ENCODE measurements at regions not wholly inside any gene's neighbourhood (a gene's known extent, or its start where the extent isn't known, plus 50 kb on each side); places are given as distances from the start of the nearest gene placed in this dataset.
"Not testable (repeated sequence)": the region's sequence is repeated elsewhere in the genome, so short reads cannot be mapped to it uniquely, and the experiment has no call there.

DNA sequence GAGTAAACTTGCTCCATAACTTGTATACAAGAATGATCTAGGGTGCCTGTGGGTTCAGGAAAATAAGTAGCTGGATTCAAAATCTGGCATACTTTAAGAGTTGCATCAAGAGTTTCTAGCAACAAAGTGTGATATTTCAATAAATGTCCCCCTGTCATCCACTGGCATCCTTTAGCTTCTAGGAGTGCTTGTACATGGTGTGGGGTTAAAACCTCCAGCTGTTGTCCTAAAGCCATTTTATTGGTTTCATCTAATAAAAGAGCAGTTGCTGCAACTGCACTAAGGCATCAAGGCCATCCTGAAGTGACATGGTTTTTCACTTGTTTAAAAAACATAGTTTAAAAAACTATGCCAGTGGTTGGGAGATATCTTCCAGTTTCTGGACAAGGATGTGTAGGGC is 148.4 kb downstream of the INHBA start:
- H3K4me3 ChIP-seq (ENCODE audit: insufficient read depth, low read length, poor library complexity, severe bottlenecking): no peak overlapping the region
- no peak for TF ChIP-seq EZH2phosphoT487 (conservative IDR thresholded peaks at IDR 0.05; ENCODE audit: low read length)
- TF ChIP-seq CTCF (IDR thresholded peaks at IDR 0.05; ENCODE audit: insufficient read depth, low read length, poor library complexity, severe bottlenecking): no peak
- no peaks in the 10 kb centered on the region for H3K36me3 ChIP-seq (ENCODE audit: low read length)
- no peak overlapping the region for H3K9ac ChIP-seq (ENCODE audit: low read length)
- no peak overlapping the region for H2AFZ ChIP-seq (ENCODE audit: low read depth, low read length, severe bottlenecking)
- H3K79me2 ChIP-seq (ENCODE audit: insufficient read depth, low read length): no peaks in the 10 kb centered on the region
- no peaks in the 10 kb centered on the region for H4K20me1 ChIP-seq (ENCODE audit: low read depth, low read length)
- H3K4me2 ChIP-seq (ENCODE audit: low read depth, low read length, poor library complexity, severe bottlenecking): no peak overlapping the region
- H3K27me3 ChIP-seq (ENCODE audit: low read length): no peaks in the 10 kb centered on the region
- no peaks in the 10 kb centered on the region for H3F3A ChIP-seq (ENCODE audit: insufficient read depth)
- no peaks in the 10 kb centered on the region for H3K9me2 ChIP-seq (replicated peaks; ENCODE audit: insufficient read depth, low read length)
- H3K27ac ChIP-seq (ENCODE audit: low read depth, low read length): no peak overlapping the region
- H3K9me3 ChIP-seq (ENCODE audit: insufficient read depth, low read length): peaks cover 4% of the 10 kb centered on the region; the same call in 1 of the 2 replicates

GRCh38 chr7:41550046-41550445 is 152.8 kb downstream of the INHBA start:
- not testable (repeated sequence) for H3K4me3 ChIP-seq (ENCODE audit: insufficient read depth, low read length, poor library complexity, severe bottlenecking); H3K4me2 ChIP-seq (ENCODE audit: low read depth, low read length, poor library complexity, severe bottlenecking); H3K79me2 ChIP-seq (ENCODE audit: insufficient read depth, low read length); H3K9me3 ChIP-seq (ENCODE audit: insufficient read depth, low read length); H3F3A ChIP-seq (ENCODE audit: insufficient read depth); H4K20me1 ChIP-seq (ENCODE audit: low read depth, low read length); H3K9ac ChIP-seq (ENCODE audit: low read length); H3K36me3 ChIP-seq (ENCODE audit: low read length); H3K27ac ChIP-seq (ENCODE audit: low read depth, low read length); H3K27me3 ChIP-seq (ENCODE audit: low read length); H2AFZ ChIP-seq (ENCODE audit: low read depth, low read length, severe bottlenecking); H3K9me2 ChIP-seq (replicated peaks; ENCODE audit: insufficient read depth, low read length)

DNA sequence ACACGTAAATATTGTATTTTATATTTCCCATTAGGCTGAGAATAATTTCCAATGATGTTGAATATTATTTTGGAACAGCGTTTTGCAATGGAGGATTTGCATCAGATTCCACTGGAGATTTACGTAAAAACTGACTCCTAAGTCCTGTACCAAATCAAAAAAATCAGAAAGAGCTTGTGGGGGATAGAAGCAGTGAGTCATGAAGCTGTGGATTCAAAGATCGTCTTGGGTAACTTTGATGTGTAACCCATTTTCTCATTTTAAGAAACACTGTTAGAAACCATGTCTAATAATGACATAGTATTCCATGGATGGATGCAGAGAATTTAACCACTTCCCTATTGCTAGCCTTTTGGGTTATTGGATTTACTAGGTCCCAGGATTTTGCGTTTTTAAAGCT is 158.6 kb downstream of the INHBA start:
- Histone ChIP-seq H2AFZ (ENCODE audit: low read depth, low read length, severe bottlenecking) (no peak overlapping the region), H4K20me1 (ENCODE audit: low read depth, low read length) (no peaks in the 10 kb centered on the region), H3K27ac (ENCODE audit: low read depth, low read length) (no peak overlapping the region), H3K79me2 (ENCODE audit: insufficient read depth, low read length) (no peaks in the 10 kb centered on the region), H3K4me2 (ENCODE audit: low read depth, low read length, poor library complexity, severe bottlenecking) (no peak overlapping the region), H3K27me3 (ENCODE audit: low read length) (no peaks in the 10 kb centered on the region), H3K4me3 (ENCODE audit: insufficient read depth, low read length, poor library complexity, severe bottlenecking) (no peak overlapping the region), H3K9ac (ENCODE audit: low read length) (no peak overlapping the region), H3K9me3 (ENCODE audit: insufficient read depth, low read length) (0 out of 2 replicates have a peak, but pooled peaks cover 4% of the 10 kb centered on the region), H3K9me2 (replicated peaks; ENCODE audit: insufficient read depth, low read length) (no peaks in the 10 kb centered on the region), H3F3A (ENCODE audit: insufficient read depth) (no peaks in the 10 kb centered on the region), H3K36me3 (ENCODE audit: low read length) (no peaks in the 10 kb centered on the region)
- TF ChIP-seq CTCF (IDR thresholded peaks at IDR 0.05; ENCODE audit: insufficient read depth, low read length, poor library complexity, severe bottlenecking) (no peak), EZH2phosphoT487 (conservative IDR thresholded peaks at IDR 0.05; ENCODE audit: low read length) (no peak)

GRCh38 chr7:41540601-41541000 is 162.3 kb downstream of the INHBA start:
- H3K9me3 ChIP-seq (ENCODE audit: insufficient read depth, low read length): no peaks in the 10 kb centered on the region
- H3K79me2 ChIP-seq (ENCODE audit: insufficient read depth, low read length): no peaks in the 10 kb centered on the region
- H3K27ac ChIP-seq (ENCODE audit: low read depth, low read length): no peak overlapping the region

More at GRCh38 chr7:41540601-41541000, 162.3 kb downstream of the INHBA start:
- H3K4me3 ChIP-seq (ENCODE audit: insufficient read depth, low read length, poor library complexity, severe bottlenecking): no peak overlapping the region
- H3F3A ChIP-seq (ENCODE audit: insufficient read depth): no peaks in the 10 kb centered on the region
- no peak overlapping the region for H3K4me2 ChIP-seq (ENCODE audit: low read depth, low read length, poor library complexity, severe bottlenecking)
- H3K9ac ChIP-seq (ENCODE audit: low read length): no peak overlapping the region
- no peak for TF ChIP-seq CTCF (IDR thresholded peaks at IDR 0.05; ENCODE audit: insufficient read depth, low read length, poor library complexity, severe bottlenecking)
- no peak for TF ChIP-seq EZH2phosphoT487 (conservative IDR thresholded peaks at IDR 0.05; ENCODE audit: low read length)
- no peak overlapping the region for H2AFZ ChIP-seq (ENCODE audit: low read depth, low read length, severe bottlenecking)
- H3K27me3 ChIP-seq (ENCODE audit: low read length): no peaks in the 10 kb centered on the region
- no peaks in the 10 kb centered on the region for H3K36me3 ChIP-seq (ENCODE audit: low read length)
- no peaks in the 10 kb centered on the region for H4K20me1 ChIP-seq (ENCODE audit: low read depth, low read length)
- no peaks in the 10 kb centered on the region for H3K9me2 ChIP-seq (replicated peaks; ENCODE audit: insufficient read depth, low read length)

Measured in SU-DHL-6 (cell line).